Tibial nerve (tissue), 4 donors: ENCODE measurements at regions not wholly inside any gene's neighbourhood (a gene's known extent, or its start where the extent isn't known, plus 50 kb on each side); places are given as distances from the start of the nearest gene placed in this dataset.

ENCODE experiments used
- DNase-seq, 2 donors: peaks; one replicate each; pipeline ENCODE4 v3.0.0-alpha.2; 2019; ENCODE audit warnings: low spot score in 2 of 2
- H3K27ac ChIP-seq, 4 donors: fragments of 200-600 bp; sonication (generic) in 3 of 4; one replicate each; pipeline ENCODE4 v1.5.1; 2017 to 2019; ENCODE audit warnings: mild to moderate bottlenecking in 1 of 4
- H3K27me3 ChIP-seq, 2 donors: fragments of 200-600 bp; sonication (generic) in 1 of 2; one replicate each; pipeline versions ENCODE4 v1.5.1 to v1.6.0; 2017 to 2019
- H3K36me3 ChIP-seq, 3 donors: fragments of 200-600 bp; sonication (generic); one replicate each; pipeline ENCODE4 v1.5.1; 2018 to 2019
- H3K4me1 ChIP-seq, 4 donors: fragments of 200-600 bp; sonication (generic) in 3 of 4; one replicate each; pipeline ENCODE4 v1.5.1; 2017 to 2019
- H3K4me3 ChIP-seq, 4 donors: fragments of 200-600 bp; sonication (generic) in 3 of 4; one replicate each; pipeline ENCODE4 v1.5.1; 2017 to 2019; ENCODE audit warnings: mild to moderate bottlenecking in 1 of 4, moderate library complexity in 1 of 4
- H3K9me3 ChIP-seq, 4 donors: fragments of 200-600 bp; sonication (generic) in 3 of 4; one replicate each; pipeline ENCODE4 v1.5.1; 2017 to 2019
- CTCF ChIP-seq, 5 experiments: fragments of 200-600 bp in 3 of 5; fragments of 450-650 bp in 2 of 5; sonication (generic) in 3 of 5; IDR thresholded peaks; one replicate each; pipeline ENCODE4 v1.5.1; 2016 to 2019; ENCODE audit warnings: antibody characterized with exemption in 5 of 5, mild to moderate bottlenecking in 3 of 5, moderate library complexity in 2 of 5
- EP300 ChIP-seq, 2 donors: sonication (generic); formaldehyde crosslinking; IDR thresholded peaks; one replicate each; pipeline ENCODE4 v1.6.1; 2017; ENCODE audit warnings: antibody characterized with exemption in 2 of 2, mild to moderate bottlenecking in 1 of 2
- POLR2A ChIP-seq, 2 donors: fragments of 450-650 bp; IDR thresholded peaks; one replicate each; pipeline ENCODE4 v1.6.1; 2017; ENCODE audit warnings: antibody characterized with exemption in 2 of 2, mild to moderate bottlenecking in 2 of 2, moderate library complexity in 2 of 2
- WGBS, 2 donors: methylation state at CpG; one replicate each; pipeline ENCODE4 v1.1.5; 2018; 5-methylcytosine and 5-hydroxymethylcytosine counted together

- Histone ChIP-seq H3K27ac (no peak overlapping the region), H3K27me3 (no peaks in the 10 kb centered on the region), H3K9me3 (peaks cover 0 to 24% (median 3%) of the 10 kb centered on the region in 4 donors), H3K36me3 (no peaks in the 10 kb centered on the region), H3K4me3 (no peak overlapping the region), H3K4me1 (no peaks in the 10 kb centered on the region)
- DNase-seq, result no peak
- no peak for TF ChIP-seq CTCF (IDR thresholded peaks at IDR 0.05)
- no peak for TF ChIP-seq EP300 (IDR thresholded peaks at IDR 0.05)
- TF ChIP-seq POLR2A (IDR thresholded peaks at IDR 0.05), result no peak
- WGBS, 2 donors, result 71 to 84% methylated on average over 6 of the region's 6 CpGs
Observed at GRCh38 chr3:54071601-54072000, 50.8 kb upstream of the CACNA2D3 start.

GRCh38 chr3:54069961-54070360 is 52.4 kb upstream of the CACNA2D3 start:
- TF ChIP-seq EP300 (IDR thresholded peaks at IDR 0.05), result no peak
- TF ChIP-seq POLR2A (IDR thresholded peaks at IDR 0.05), result no peak
- H3K4me1 ChIP-seq, result no peaks in the 10 kb centered on the region
- no peaks in the 10 kb centered on the region for H3K36me3 ChIP-seq
- 84 to 86% methylated on average over 2 of the region's 2 CpGs for WGBS, 2 donors
- H3K27ac ChIP-seq, result no peak overlapping the region
- DNase-seq, result no peak
- H3K9me3 ChIP-seq, result peaks cover 0 to 24% (median 3%) of the 10 kb centered on the region in 4 donors
- H3K27me3 ChIP-seq, result no peaks in the 10 kb centered on the region
- no peak overlapping the region for H3K4me3 ChIP-seq

GRCh38 chr3:54067055-54067698 is 55.2 kb upstream of the CACNA2D3 start:
- no peaks in the 10 kb centered on the region for H3K36me3 ChIP-seq
- no peak overlapping the region for H3K4me3 ChIP-seq
- TF ChIP-seq CTCF (IDR thresholded peaks at IDR 0.05), result no peak
- no peak for TF ChIP-seq POLR2A (IDR thresholded peaks at IDR 0.05)
- no peak for TF ChIP-seq EP300 (IDR thresholded peaks at IDR 0.05)
- no peaks in the 10 kb centered on the region for H3K4me1 ChIP-seq
- WGBS, 2 donors, result 50 to 54% methylated on average over 8 of the region's 8 CpGs
- H3K27me3 ChIP-seq, result no peaks in the 10 kb centered on the region
- DNase-seq, result no peak
- H3K27ac ChIP-seq, result no peak overlapping the region
- H3K9me3 ChIP-seq, result peaks cover 0 to 24% (median 3%) of the 10 kb centered on the region in 4 donors

- no peak for TF ChIP-seq EP300 (IDR thresholded peaks at IDR 0.05)
- no peak for TF ChIP-seq CTCF (IDR thresholded peaks at IDR 0.05)
- no peak for TF ChIP-seq POLR2A (IDR thresholded peaks at IDR 0.05)
- Histone ChIP-seq H3K36me3 (no peaks in the 10 kb centered on the region), H3K27ac (no peak overlapping the region), H3K9me3 (peaks cover 0 to 19% (median 3%) of the 10 kb centered on the region in 4 donors), H3K4me1 (no peaks in the 10 kb centered on the region), H3K4me3 (no peak overlapping the region), H3K27me3 (no peaks in the 10 kb centered on the region)
- no peak for DNase-seq
- 61 to 72% methylated on average over 2 to 3 of the region's 3 CpGs for WGBS, 2 donors
Observed at GRCh38 chr3:54066253-54066652, 56.1 kb upstream of the CACNA2D3 start.

- no peak overlapping the region for H3K27ac ChIP-seq
- H3K4me1 ChIP-seq, result no peaks in the 10 kb centered on the region
- H3K9me3 ChIP-seq, result peaks cover 0 to 12% (median 1%) of the 10 kb centered on the region in 4 donors
- H3K36me3 ChIP-seq, result no peaks in the 10 kb centered on the region
- no peak for DNase-seq
- WGBS, 2 donors, result 60 to 65% methylated on average over 4 of the region's 4 CpGs
- no peak for TF ChIP-seq CTCF (IDR thresholded peaks at IDR 0.05)
- TF ChIP-seq EP300 (IDR thresholded peaks at IDR 0.05), result no peak
- no peak for TF ChIP-seq POLR2A (IDR thresholded peaks at IDR 0.05)
- no peak overlapping the region for H3K4me3 ChIP-seq
- no peaks in the 10 kb centered on the region for H3K27me3 ChIP-seq
Observed at GRCh38 chr3:54065586-54065985, 56.8 kb upstream of the CACNA2D3 start.
